K562 (cell line): ENCODE measurements at regions not wholly inside any gene's neighbourhood (a gene's known extent, or its start where the extent isn't known, plus 50 kb on each side); places are given as distances from the start of the nearest gene placed in this dataset.

Source experiments
- MAX ChIP-seq: sonication (generic); formaldehyde crosslinking; IDR thresholded peaks from 2 replicates; pipeline ENCODE4 v1.9.0; 2022; ENCODE audit warnings: mild to moderate bottlenecking, missing genetic modification reagents
- POLR2A ChIP-seq: fragments of 450-650 bp; conservative IDR thresholded peaks from 2 replicates; pipeline ENCODE4 v1.6.1; 2016
- POLR2AphosphoS5 ChIP-seq: IDR thresholded peaks from 2 replicates; pipeline ENCODE4 v1.6.1; 2011; ENCODE audit warnings: mild to moderate bottlenecking, low read depth, low read length, moderate library complexity; ENCODE audit not compliant: control insufficient read depth, insufficient read depth
- PTRF ChIP-seq: fragments of 450-650 bp; IDR thresholded peaks from 2 replicates; pipeline ENCODE4 v1.6.1; 2016; ENCODE audit warnings: mild to moderate bottlenecking, missing genetic modification characterization, missing compliant biosample characterization
- SETDB1 ChIP-seq: IDR thresholded peaks from one replicate; pipeline ENCODE4 v1.6.1; 2012; ENCODE audit warnings: low read length, control low read depth, inconsistent platforms
- SIN3A ChIP-seq, 2 experiments: fragments of 150-350 bp in 1 of 2; IDR thresholded peaks; 2 replicates each; pipeline ENCODE4 v1.6.1; 2011 to 2016; ENCODE audit warnings: borderline replicate concordance in 2 of 2, low read depth in 2 of 2, low read length in 2 of 2, mild to moderate bottlenecking in 2 of 2, moderate library complexity in 2 of 2; ENCODE audit not compliant: control insufficient read depth in 1 of 2
- ZBTB49 ChIP-seq: sonication (generic); formaldehyde crosslinking; IDR thresholded peaks from 2 replicates; pipeline ENCODE4 v1.8.0; 2022; ENCODE audit warnings: missing genetic modification reagents, mild to moderate bottlenecking, borderline replicate concordance
- ZSCAN29 ChIP-seq: fragments of 450-650 bp; IDR thresholded peaks from 2 replicates; pipeline ENCODE4 v1.6.1; 2017

- TF ChIP-seq ZSCAN29 (no peak), SIN3A (IDR thresholded peaks at IDR 0.05; ENCODE audit: borderline replicate concordance in 2 of 2, control insufficient read depth in 1 of 2, low read depth in 2 of 2, low read length in 2 of 2) (no peak), ZBTB49 (CRISPR knock-in tag) (no peak), POLR2AphosphoS5 (no peak), MAX (CRISPR knock-in tag) (no peak), POLR2A (no peak), SETDB1 (no peak), PTRF (tag) (no peak)
Observed at GRCh38 chr3:72313308-72313707, 528.4 kb upstream of the PROK2 start.
